Muscle of arm (tissue), 1 donor: ENCODE measurements at regions not wholly inside any gene's neighbourhood (a gene's known extent, or its start where the extent isn't known, plus 50 kb on each side); places are given as distances from the start of the nearest gene placed in this dataset.

Source experiments
- DNase-seq: peaks from one replicate; pipeline ENCODE4 v3.0.0-alpha.2; 2013

GRCh38 chr12:24143928-24144327 lies 194.5 kb upstream of the SOX5 start:
- no peak for DNase-seq

- DNase-seq, result no peak
Observed at GRCh38 chr12:24139035-24139434, 189.6 kb upstream of the SOX5 start.

GRCh38 chr12:24138041-24138440 lies 188.6 kb upstream of the SOX5 start:
- DNase-seq, result no peak

GRCh38 chr12:24135158-24135850 lies 185.8 kb upstream of the SOX5 start:
- no peak for DNase-seq

GRCh38 chr12:24134092-24134491 lies 184.6 kb upstream of the SOX5 start:
- no peak for DNase-seq

GRCh38 chr12:24133384-24133783 lies 183.9 kb upstream of the SOX5 start:
- no peak for DNase-seq

- no peak for DNase-seq
Observed at GRCh38 chr12:24127919-24128721, 178.7 kb upstream of the SOX5 start.

GRCh38 chr12:24125280-24125679 lies 175.8 kb upstream of the SOX5 start:
- no peak for DNase-seq

- DNase-seq, result no peak
Observed at GRCh38 chr12:24121911-24122310, 172.4 kb upstream of the SOX5 start.

GRCh38 chr12:24118668-24119067 lies 169.2 kb upstream of the SOX5 start:
- no peak for DNase-seq

GRCh38 chr12:24116548-24116947 lies 167.1 kb upstream of the SOX5 start:
- DNase-seq, result no peak

- DNase-seq, result no peak
Observed at GRCh38 chr12:24113701-24114100, 164.2 kb upstream of the SOX5 start.

GRCh38 chr12:24111616-24112015 lies 162.1 kb upstream of the SOX5 start:
- no peak for DNase-seq

GRCh38 chr12:24111086-24111485 lies 161.6 kb upstream of the SOX5 start:
- DNase-seq, result no peak

GRCh38 chr12:24109381-24110039 lies 160.0 kb upstream of the SOX5 start:
- no peak for DNase-seq

- DNase-seq, result no peak
Observed at GRCh38 chr12:24102676-24103075, 153.2 kb upstream of the SOX5 start.

GRCh38 chr12:24099576-24099975 lies 150.1 kb upstream of the SOX5 start:
- no peak for DNase-seq

GRCh38 chr12:24095245-24095644 lies 145.8 kb upstream of the SOX5 start:
- no peak for DNase-seq

GRCh38 chr12:24089510-24089890 lies 140.0 kb upstream of the SOX5 start:
- no peak for DNase-seq

GRCh38 chr12:24088751-24089509 lies 139.5 kb upstream of the SOX5 start:
- no peak for DNase-seq

- DNase-seq, result no peak
Observed at GRCh38 chr12:24087294-24087693, 137.8 kb upstream of the SOX5 start.

- DNase-seq, result no peak
Observed at GRCh38 chr12:24084800-24085199, 135.3 kb upstream of the SOX5 start.
